H1 (cell line): ENCODE measurements at regions not wholly inside any gene's neighbourhood (a gene's known extent, or its start where the extent isn't known, plus 50 kb on each side); places are given as distances from the start of the nearest gene placed in this dataset.

Experiments
- CTCF ChIA-PET: fragments of 300-600 bp; sonication (Branson Sonifier 250); formaldehyde crosslinking; loops from one replicate; lab custom pipeline; 2021; ENCODE audit not compliant: partially characterized antibody; lab: Charles Lee
- POLR2A ChIA-PET: fragments of 300-600 bp; sonication (Branson Sonifier 250); formaldehyde crosslinking; loops from one replicate; lab custom pipeline; 2021; ENCODE audit warnings: inconsistent platforms; ENCODE audit not compliant: partially characterized antibody; lab: Charles Lee
- DNase-seq, 2 experiments: peaks; one replicate each; pipeline versions ENCODE4 v3.0.0 to v3.0.0-alpha.2; 2010 to 2022; ENCODE audit warnings: low spot score in 2 of 2, low read depth in 1 of 2, mixed read lengths in 1 of 2
- FAIRE-seq: peaks from 2 replicates; lab custom pipeline; 2011; peaks lifted over from hg19 to GRCh38; lab: Jason Lieb, UNC
- H2AFZ ChIP-seq: 2 replicates; pipeline ENCODE4 v1.8.1; 2012; ENCODE audit warnings: low read length, inconsistent platforms
- H2AK5ac ChIP-seq: 2 replicates; pipeline ENCODE4 v1.6.1; 2013; ENCODE audit warnings: low read depth, low read length
- H2BK120ac ChIP-seq: replicated peaks from 2 replicates; pipeline ENCODE3; 2013; ENCODE audit warnings: low read depth, low read length, inconsistent platforms
- H2BK12ac ChIP-seq: 2 replicates; pipeline ENCODE4 v1.6.1; 2013; ENCODE audit warnings: low read depth, low read length
- H2BK15ac ChIP-seq: 2 replicates; pipeline ENCODE4 v1.6.1; 2013; ENCODE audit warnings: low read length
- H2BK20ac ChIP-seq: 2 replicates; pipeline ENCODE4 v1.6.1; 2013; ENCODE audit warnings: low read length
- H2BK5ac ChIP-seq: 2 replicates; pipeline ENCODE4 v1.6.1; 2013; ENCODE audit warnings: low read depth, low read length
- H3K14ac ChIP-seq: 2 replicates; pipeline ENCODE4 v1.6.1; 2013; ENCODE audit warnings: inconsistent platforms; ENCODE audit not compliant: insufficient read length
- H3K18ac ChIP-seq: 2 replicates; pipeline ENCODE4 v1.6.1; 2013; ENCODE audit warnings: low read length; ENCODE audit errors: extremely low read depth
- H3K23ac ChIP-seq: 2 replicates; pipeline ENCODE4 v1.6.1; 2013; ENCODE audit warnings: inconsistent platforms; ENCODE audit not compliant: insufficient read length
- H3K23me2 ChIP-seq: 2 replicates; pipeline ENCODE4 v1.6.1; 2013; ENCODE audit warnings: low read depth, low read length
- H3K27ac ChIP-seq: 2 replicates; pipeline ENCODE4 v1.6.1; 2011; ENCODE audit warnings: low read depth, low read length, inconsistent platforms
- H3K27me3 ChIP-seq, 4 experiments: replicated peaks in 1 of 4; 1 replicate in 1 of 4; 2 replicates in 3 of 4; pipeline versions ENCODE4 v1.6.1 to v1.8.1; 2011 to 2013; ENCODE audit warnings: low read length in 3 of 4, mild to moderate bottlenecking in 3 of 4, inconsistent platforms in 2 of 4, mixed read lengths in 2 of 4, moderate library complexity in 1 of 4; ENCODE audit not compliant: control insufficient read depth in 3 of 4, insufficient read depth in 3 of 4; ENCODE audit errors: extremely low read depth in 1 of 4
- H3K36me3 ChIP-seq, 4 experiments: 2 replicates each; pipeline versions ENCODE4 v1.6.1 to v1.8.1; 2011 to 2013; ENCODE audit warnings: mild to moderate bottlenecking in 4 of 4, low read length in 3 of 4, moderate library complexity in 2 of 4, control low read depth in 1 of 4, inconsistent platforms in 1 of 4; ENCODE audit not compliant: insufficient read depth in 4 of 4, control insufficient read depth in 2 of 4
- H3K4ac ChIP-seq: replicated peaks from 2 replicates; pipeline ENCODE3; 2013; ENCODE audit warnings: low read length, low read depth, mixed read lengths, inconsistent platforms; ENCODE audit not compliant: insufficient read length
- H3K4me1 ChIP-seq, 4 experiments: replicated peaks in 1 of 4; 1 replicate in 1 of 4; 2 replicates in 3 of 4; pipeline versions ENCODE4 v1.6.1 to v1.8.1; 2011 to 2013; ENCODE audit warnings: low read length in 3 of 4, inconsistent platforms in 2 of 4, mixed read lengths in 1 of 4; ENCODE audit not compliant: insufficient read depth in 4 of 4, control insufficient read depth in 3 of 4
- H3K4me2 ChIP-seq, 2 experiments: 2 replicates each; pipeline versions ENCODE4 v1.6.1 to v1.8.1; 2011 to 2013; ENCODE audit warnings: low read depth in 2 of 2, low read length in 2 of 2, control low read depth in 1 of 2, inconsistent platforms in 1 of 2, mild to moderate bottlenecking in 1 of 2; ENCODE audit not compliant: insufficient read depth in 1 of 2
- H3K4me3 ChIP-seq, 4 experiments: fragments of 200-600, 300-600 bp in 1 of 4; sonication (generic), shearing (Covaris generic), sonication (Bioruptor Twin) in 1 of 4; 2 replicates each; pipeline versions ENCODE4 v1.5.1 to v1.8.1; 2011 to 2016; ENCODE audit warnings: low read length in 4 of 4, low read depth in 3 of 4, control low read depth in 2 of 4, inconsistent platforms in 2 of 4, mild to moderate bottlenecking in 2 of 4, mixed read lengths in 1 of 4, moderate library complexity in 1 of 4; ENCODE audit not compliant: insufficient read depth in 2 of 4; ENCODE audit errors: extremely low read depth in 1 of 4
- H3K56ac ChIP-seq: replicated peaks from 2 replicates; pipeline ENCODE3; 2013; ENCODE audit warnings: low read depth, mild to moderate bottlenecking, mixed read lengths, low read length, inconsistent platforms; ENCODE audit not compliant: insufficient read length
- H3K79me1 ChIP-seq: 2 replicates; pipeline ENCODE4 v1.6.1; 2013; ENCODE audit warnings: low read depth, low read length, control low read depth
- H3K79me2 ChIP-seq, 2 experiments: 2 replicates each; pipeline versions ENCODE4 v1.6.1 to v1.8.1; 2012 to 2013; ENCODE audit warnings: low read length in 2 of 2, mild to moderate bottlenecking in 2 of 2, inconsistent platforms in 1 of 2; ENCODE audit not compliant: insufficient read depth in 2 of 2, control insufficient read depth in 1 of 2
- H3K9ac ChIP-seq, 4 experiments: replicated peaks in 1 of 4; 1 replicate in 1 of 4; 2 replicates in 3 of 4; pipeline versions ENCODE4 v1.6.1 to v1.8.1; 2011 to 2013; ENCODE audit warnings: low read depth in 3 of 4, low read length in 3 of 4, control low read depth in 2 of 4, mild to moderate bottlenecking in 2 of 4, moderate library complexity in 2 of 4, inconsistent platforms in 1 of 4; ENCODE audit errors: extremely low read depth in 1 of 4
- H3K9me3 ChIP-seq, 2 experiments: 2 replicates each; pipeline versions ENCODE4 v1.6.1 to v1.8.1; 2012 to 2013; ENCODE audit warnings: mild to moderate bottlenecking in 2 of 2, moderate library complexity in 2 of 2, control low read depth in 1 of 2, inconsistent platforms in 1 of 2, low read depth in 1 of 2, low read length in 1 of 2, mixed read lengths in 1 of 2; ENCODE audit not compliant: insufficient read depth in 2 of 2
- H4K20me1 ChIP-seq, 2 experiments: replicated peaks in 1 of 2; 2 replicates each; pipeline versions ENCODE3 to v1.8.1; 2011 to 2013; ENCODE audit warnings: inconsistent platforms in 2 of 2, low read length in 2 of 2, mild to moderate bottlenecking in 1 of 2; ENCODE audit not compliant: insufficient read depth in 2 of 2, control insufficient read depth in 1 of 2
- H4K5ac ChIP-seq: 2 replicates; pipeline ENCODE4 v1.6.1; 2013; ENCODE audit warnings: low read length, low read depth, mixed read lengths, inconsistent platforms; ENCODE audit not compliant: insufficient read length
- H4K8ac ChIP-seq: 2 replicates; pipeline ENCODE4 v1.8.0; 2013; ENCODE audit warnings: mild to moderate bottlenecking, moderate library complexity, low read length, inconsistent platforms; ENCODE audit not compliant: insufficient read depth; ENCODE audit errors: extremely low read depth
- H4K91ac ChIP-seq: replicated peaks from 2 replicates; pipeline ENCODE3; 2013; ENCODE audit warnings: low read length, mixed read lengths, inconsistent platforms; ENCODE audit not compliant: insufficient read length
- BCL11A ChIP-seq, 2 experiments: IDR thresholded peaks; one replicate each; pipeline ENCODE4 v1.6.1; 2011; ENCODE audit warnings: low read depth in 2 of 2, low read length in 2 of 2, mild to moderate bottlenecking in 2 of 2
- CREB1 ChIP-seq: IDR thresholded peaks from 2 replicates; pipeline ENCODE4 v1.6.1; 2012; ENCODE audit warnings: inconsistent platforms
- EP300 ChIP-seq, 2 experiments: IDR thresholded peaks; 1 replicate in 1 of 2; 2 replicates in 1 of 2; pipeline ENCODE4 v1.6.1; 2011 to 2012; ENCODE audit warnings: low read depth in 2 of 2, low read length in 2 of 2, mild to moderate bottlenecking in 2 of 2, borderline replicate concordance in 1 of 2, inconsistent platforms in 1 of 2, moderate library complexity in 1 of 2
- HDAC2 ChIP-seq, 2 experiments: fragments of 300-600 bp in 1 of 2; sonication (generic) in 1 of 2; IDR thresholded peaks; 2 replicates each; pipeline ENCODE4 v1.6.1; 2011 to 2012; ENCODE audit warnings: low read depth in 2 of 2, low read length in 2 of 2, mild to moderate bottlenecking in 2 of 2, moderate library complexity in 2 of 2, borderline replicate concordance in 1 of 2, inconsistent platforms in 1 of 2
- KDM4A ChIP-seq: IDR thresholded peaks from one replicate; pipeline ENCODE4 v1.7.1; 2012; ENCODE audit warnings: low read depth, mild to moderate bottlenecking, moderate library complexity, low read length, inconsistent platforms; ENCODE audit not compliant: severe bottlenecking
- POLR2A ChIP-seq, 2 experiments: IDR thresholded peaks; 1 replicate in 1 of 2; 2 replicates in 1 of 2; pipeline ENCODE4 v1.6.1; 2011; ENCODE audit warnings: low read depth in 2 of 2, low read length in 2 of 2, mild to moderate bottlenecking in 2 of 2; ENCODE audit errors: control extremely low read depth in 1 of 2
- RNF2 ChIP-seq: fragments of 200-900, 300-1000 bp; sonication (generic); IDR thresholded peaks from 2 replicates; pipeline ENCODE4 v1.7.1; 2016; ENCODE audit warnings: borderline replicate concordance, low read depth, mild to moderate bottlenecking, antibody characterized with exemption, low read length; ENCODE audit not compliant: poor library complexity, severe bottlenecking; ENCODE audit errors: missing control alignments
- SRF ChIP-seq: IDR thresholded peaks from 2 replicates; pipeline ENCODE4 v1.6.1; 2011; ENCODE audit warnings: mild to moderate bottlenecking, low read depth, low read length, moderate library complexity
- TCF12 ChIP-seq: IDR thresholded peaks from 2 replicates; pipeline ENCODE4 v1.6.1; 2011; ENCODE audit warnings: low read depth, mild to moderate bottlenecking, low read length
- TEAD4 ChIP-seq: IDR thresholded peaks from 2 replicates; pipeline ENCODE4 v1.6.1; 2012; ENCODE audit warnings: low read depth, low read length, inconsistent platforms, mixed read lengths
- WGBS, 2 experiments: shearing (Covaris generic) in 1 of 2; methylation state at CpG; one replicate each; pipeline versions ENCODE4 v1.1.6 to v1.1.7; 2013 to 2015; ENCODE audit warnings: low lambda C conversion rate in 2 of 2, mixed read lengths in 2 of 2, inconsistent platforms in 1 of 2, low coverage in 1 of 2, missing lambda C conversion rate in 1 of 2; ENCODE audit not compliant: insufficient replicate concordance in 2 of 2, insufficient coverage in 1 of 2, insufficient read length in 1 of 2; ENCODE audit errors: extremely low coverage in 1 of 2, missing lambda C conversion rate in 1 of 2; 5-methylcytosine and 5-hydroxymethylcytosine counted together

DNA sequence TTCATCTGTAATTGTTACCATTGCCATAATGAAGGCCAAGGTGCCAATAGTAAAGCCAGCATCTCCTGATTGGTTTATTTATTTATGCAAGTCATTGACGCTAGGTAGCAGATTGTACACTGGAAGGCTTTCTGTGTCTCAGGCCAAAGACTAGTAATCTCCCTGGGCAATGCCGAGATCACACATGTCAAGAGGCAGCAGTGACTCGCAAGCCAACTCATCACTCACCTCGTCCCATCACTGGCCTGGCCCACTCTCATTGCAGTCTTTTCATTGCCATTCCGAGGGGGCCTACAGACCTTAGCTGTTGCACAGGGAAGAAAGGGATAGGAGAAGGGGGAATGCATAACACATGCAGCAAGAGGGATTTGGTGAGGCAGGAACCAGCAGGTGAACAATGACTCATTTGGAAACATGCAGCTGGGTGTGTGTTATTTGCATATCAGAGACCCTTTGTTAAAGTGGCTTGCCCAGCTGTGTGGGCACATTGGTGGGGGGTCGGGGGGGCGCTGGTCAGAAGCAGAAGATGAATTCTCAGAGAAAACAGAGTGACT is 448.7 kb upstream of the HNRNPA3 start:
- Histone ChIP-seq H3K56ac (peak overlapping the region; percentile 77), H3K4me2 (peak overlapping the region; percentile 31 to 49), H2BK12ac (0 out of 2 replicates have a peak overlapping the region, but pooled peaks have one; percentile 2), H3K36me3 (no peaks in the 10 kb centered on the region), H3K23me2 (no peaks in the 10 kb centered on the region), H4K91ac (peak overlapping the region; percentile 45), H3K4me1 (peaks cover 7 to 32% (median 21%) of the 10 kb centered on the region in 4 experiments; a peak in 6 of 7 replicates), H2AK5ac (no peak overlapping the region), H4K8ac (peak overlapping the region; percentile 82; the same call in 1 of the 2 replicates), H3K18ac (peak overlapping the region; percentile 54; the same call in 1 of the 2 replicates), H2BK120ac (peak overlapping the region; percentile 65), H3K4ac (peak overlapping the region; percentile 29), H3K23ac (no peak overlapping the region), H4K20me1 (no peaks in the 10 kb centered on the region), H3K79me1 (no peaks in the 10 kb centered on the region), H3K9me3 (no peaks in the 10 kb centered on the region), H3K14ac (peak overlapping the region; percentile 6), H3K4me3 (peak overlapping the region in 1 of 4 experiments; percentile 26; a peak in 2 of 8 replicates), H3K27ac (peak overlapping the region; percentile 61; the same call in 1 of the 2 replicates), H2AFZ (no peak overlapping the region), H3K27me3 (no peaks in the 10 kb centered on the region), H2BK20ac (peak overlapping the region; percentile 82), H3K9ac (no peak overlapping the region), H2BK15ac (no peak overlapping the region), H4K5ac (peak overlapping the region; percentile 59), H2BK5ac (peak overlapping the region; percentile 69), H3K79me2 (no peaks in the 10 kb centered on the region)
- FAIRE-seq (peak; percentile 98), DNase-seq (peak; percentile 60 to 70)
- WGBS, 2 experiments = 14% methylated on average over 7 of the region's 7 CpGs; no CpG with 5 or more reads in 1 of the 2 experiments
- ChIA-PET CTCF (interaction anchor here (0.8 to 2.0 kb wide), 6 partner anchors 10 to 40 kb away, joined by 3 to 5 read pairs (median 4); no protein-coding TSS in a partner anchor), POLR2A (interaction anchor here (1.2 to 1.9 kb wide), 2 partner anchors 13 to 19 kb away, joined by 4 to 6 read pairs; no protein-coding TSS in a partner anchor)
- TF ChIP-seq KDM4A (no peak), BCL11A (IDR thresholded peaks at IDR 0.05; ENCODE audit: low read depth in 2 of 2, low read length in 2 of 2) (peak in 1 of 2 experiments; percentile 46), CREB1 (peak; percentile 45; the same call in 1 of the 2 replicates), HDAC2 (IDR thresholded peaks at IDR 0.05; ENCODE audit: borderline replicate concordance in 1 of 2, low read depth in 2 of 2, low read length in 2 of 2) (peak; percentile 52 to 93; a peak in 2 of 4 replicates), POLR2A (IDR thresholded peaks at IDR 0.05; ENCODE audit: control extremely low read depth in 1 of 2, low read depth in 2 of 2, low read length in 2 of 2) (peak in 1 of 2 experiments; percentile 28; a peak in 1 of 3 replicates), TCF12 (peak; percentile 99), RNF2 (no peak), TEAD4 (peak; percentile 62), SRF (peak; percentile 30; the same call in 1 of the 2 replicates), EP300 (IDR thresholded peaks at IDR 0.05; ENCODE audit: borderline replicate concordance in 1 of 2, low read depth in 2 of 2, low read length in 2 of 2) (peak in 1 of 2 experiments; percentile 85; a peak in 1 of 3 replicates)
